HG03175 (cell line): ENCODE measurements at regions not wholly inside any gene's neighbourhood (a gene's known extent, or its start where the extent isn't known, plus 50 kb on each side); places are given as distances from the start of the nearest gene placed in this dataset.
"Not testable (repeated sequence)": the region's sequence is repeated elsewhere in the genome, so short reads cannot be mapped to it uniquely, and the experiment has no call there.

Source experiments
- ATAC-seq: cut with Tn5 transposase; IDR thresholded peaks from one replicate; pipeline ENCODE4 v1.9.1; 2021; ENCODE audit warnings: mild to moderate bottlenecking, moderate library complexity; ENCODE audit not compliant: unreplicated experiment

GRCh38 chr4:115292320-115293092 is 179.1 kb upstream of the NDST4 start:
- ATAC-seq = peak; percentile 79

- ATAC-seq = no peak
Measured at GRCh38 chr4:115287426-115287825, 174.0 kb upstream of the NDST4 start.

DNA sequence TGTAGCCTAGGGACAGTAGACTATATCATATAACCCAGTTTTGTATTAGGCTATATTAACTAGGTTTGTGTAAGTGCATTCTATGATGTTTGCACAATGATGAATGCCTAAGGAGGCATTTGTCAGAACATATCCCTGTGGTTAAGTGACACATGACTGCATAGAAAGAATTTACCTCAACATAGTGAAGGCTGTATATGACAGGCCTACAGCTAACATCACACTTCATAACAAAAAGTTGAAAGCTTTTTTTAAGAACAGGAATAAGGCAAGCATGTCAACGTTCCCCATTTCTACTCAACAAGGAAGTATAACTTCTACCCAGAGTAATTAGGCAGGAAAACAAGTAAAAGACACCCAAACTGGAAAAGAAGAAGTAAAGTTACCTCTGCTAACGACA is 165.9 kb upstream of the NDST4 start:
- ATAC-seq = no peak

- ATAC-seq = no peak
Measured at GRCh38 chr4:115278830-115279229, 165.4 kb upstream of the NDST4 start.

DNA sequence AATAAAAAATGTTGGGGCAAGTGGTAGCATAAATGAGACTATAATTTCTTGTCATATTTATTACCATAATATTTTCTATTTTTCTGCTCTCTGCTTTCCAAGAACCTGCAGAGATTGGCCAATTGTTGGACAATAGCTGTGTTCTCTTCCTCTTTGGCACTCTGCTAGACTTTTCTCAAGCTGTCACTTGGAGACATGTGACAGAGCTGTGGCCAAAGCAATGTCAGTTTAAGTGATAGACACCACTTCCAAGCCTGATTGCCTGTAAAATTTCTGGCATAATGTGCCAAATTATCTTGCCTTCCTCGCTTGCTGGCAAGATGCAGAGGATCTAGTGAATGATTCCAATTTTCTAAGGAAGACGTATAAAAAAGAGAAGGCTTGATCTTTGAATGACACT is 162.2 kb upstream of the NDST4 start:
- no peak for ATAC-seq

DNA sequence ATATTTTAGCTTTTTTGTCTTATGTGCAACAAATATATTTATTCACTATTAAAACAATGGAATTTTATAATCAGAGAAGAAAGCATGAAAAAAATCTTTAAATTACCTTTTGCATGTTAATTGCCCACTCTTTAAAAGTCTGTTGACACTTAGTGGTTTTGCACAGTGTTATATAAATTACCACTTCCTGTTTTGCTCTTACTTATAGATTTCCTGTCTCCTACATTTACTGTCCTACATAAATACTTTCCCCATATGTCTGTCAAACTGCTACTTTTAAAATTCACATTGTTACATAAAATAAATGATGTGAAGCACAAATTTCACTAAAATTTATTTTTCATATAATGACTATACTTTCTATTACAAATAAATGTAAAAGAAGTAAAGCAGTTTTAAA is 161.1 kb upstream of the NDST4 start:
- peak; percentile 77 for ATAC-seq

DNA sequence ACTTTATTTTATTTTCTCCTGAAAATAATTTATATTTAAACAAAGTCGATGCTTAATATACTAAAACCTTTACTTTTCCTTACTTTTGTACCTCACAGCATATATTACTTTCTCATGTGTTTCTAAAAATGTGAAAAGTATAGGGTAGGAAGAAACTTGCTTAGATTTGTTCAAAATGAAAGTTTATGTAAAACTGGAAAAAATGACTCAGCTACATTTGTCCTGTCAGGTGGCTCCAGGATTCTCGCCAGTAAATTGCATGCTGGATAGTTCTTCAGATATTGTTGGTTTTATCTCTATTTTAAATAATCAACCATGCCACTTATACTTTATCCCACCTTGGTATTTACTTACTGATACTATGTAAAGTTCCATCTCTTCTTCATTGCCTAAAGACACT is 159.2 kb upstream of the NDST4 start:
- no peak for ATAC-seq

GRCh38 chr4:115272185-115272584 is 158.8 kb upstream of the NDST4 start:
- peak; percentile 52 for ATAC-seq

GRCh38 chr4:115260195-115260594 is 146.8 kb upstream of the NDST4 start:
- ATAC-seq = no peak

DNA sequence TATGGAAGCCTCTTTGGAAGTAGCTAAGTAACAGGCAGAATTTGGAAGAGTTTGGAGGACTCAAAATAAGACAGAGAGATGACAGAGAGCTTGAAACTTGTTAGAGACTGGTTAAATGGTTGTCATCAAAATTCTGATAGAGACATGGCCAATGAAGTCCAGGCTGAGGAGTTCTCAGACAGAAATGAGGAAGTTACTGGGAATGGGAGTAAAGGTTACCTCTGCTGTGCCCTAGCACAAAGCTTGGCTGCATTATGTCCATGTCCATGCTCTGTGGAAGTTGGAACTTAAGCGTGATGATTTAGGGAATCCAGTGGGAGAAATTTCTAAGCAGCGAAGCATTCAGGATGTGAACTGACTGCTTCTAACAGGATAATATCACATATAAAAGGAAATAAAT is 146.2 kb upstream of the NDST4 start:
- no peak for ATAC-seq

GRCh38 chr4:115249808-115250207 is 136.4 kb upstream of the NDST4 start:
- no peak for ATAC-seq

DNA sequence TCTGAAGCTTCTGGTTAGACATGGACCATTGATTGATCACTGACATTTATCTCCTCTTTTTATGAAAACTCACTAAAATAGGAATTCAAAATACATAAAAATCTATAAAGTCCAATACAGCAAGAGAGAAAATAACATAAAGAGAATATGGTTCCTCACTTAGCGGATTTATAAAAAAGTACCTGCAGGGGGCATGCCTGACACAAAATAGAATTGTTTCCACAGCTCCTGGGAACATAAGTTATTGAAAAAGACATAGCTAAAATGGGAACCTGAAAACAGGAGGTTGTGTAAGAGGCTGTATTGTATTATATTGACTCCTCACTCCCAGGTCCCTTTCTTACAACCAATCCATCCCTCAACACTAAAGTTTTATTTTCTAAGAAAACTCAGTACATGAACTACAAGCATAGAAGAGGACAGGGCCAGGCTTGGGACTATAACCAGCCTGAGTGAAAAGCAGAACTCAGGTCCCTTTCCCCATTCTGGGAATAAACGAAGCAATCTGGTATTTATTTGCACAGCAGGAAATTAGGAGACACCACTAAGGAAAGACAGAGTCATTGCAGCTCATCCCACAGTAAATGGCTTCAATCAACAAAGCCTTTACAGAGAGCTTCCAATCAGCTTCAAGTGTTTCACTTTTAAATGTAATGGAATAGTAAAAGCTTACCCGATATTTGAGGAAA is 121.1 kb upstream of the NDST4 start:
- peak; percentile 67 for ATAC-seq

- ATAC-seq = peak; percentile 45
Measured at GRCh38 chr4:115233600-115233999, 120.2 kb upstream of the NDST4 start.

DNA sequence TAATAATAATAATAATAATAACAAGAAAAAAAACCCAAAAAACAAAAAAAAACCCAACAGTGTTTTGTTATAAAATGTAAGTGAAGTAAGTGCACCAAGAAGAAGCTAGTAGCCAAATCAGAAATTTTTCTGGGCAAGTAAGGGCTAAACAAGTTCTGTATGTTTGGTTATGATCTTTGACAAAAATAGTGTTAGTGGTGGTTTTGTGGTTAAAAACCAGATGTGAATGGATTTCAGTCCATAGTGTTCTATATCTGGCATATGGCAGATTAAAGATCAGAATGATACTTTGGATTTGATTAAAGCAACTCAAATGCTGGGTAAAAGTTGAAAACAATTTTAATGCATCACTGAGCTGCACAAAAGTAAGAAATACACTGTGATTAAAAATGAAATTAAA is 116.5 kb upstream of the NDST4 start:
- no peak for ATAC-seq

DNA sequence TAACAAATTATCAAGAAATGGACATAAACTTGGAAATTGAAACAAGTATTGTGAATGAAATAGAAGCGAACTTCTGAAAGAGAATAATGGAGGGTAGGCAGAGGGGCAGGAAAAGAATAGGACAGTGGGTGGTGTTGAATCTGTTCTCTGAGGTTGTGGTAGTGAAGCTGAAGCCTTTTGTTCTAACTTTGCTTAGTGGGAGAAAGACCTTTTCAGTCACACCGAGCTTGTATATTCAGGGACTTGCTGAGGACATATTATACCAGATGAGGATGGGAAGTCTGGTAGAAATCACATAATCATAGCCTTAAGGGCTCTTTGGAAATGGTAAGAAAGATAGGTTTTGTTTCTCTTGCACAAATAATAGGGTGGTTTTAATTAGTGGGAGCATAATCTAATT is 115.4 kb upstream of the NDST4 start:
- ATAC-seq = no peak

DNA sequence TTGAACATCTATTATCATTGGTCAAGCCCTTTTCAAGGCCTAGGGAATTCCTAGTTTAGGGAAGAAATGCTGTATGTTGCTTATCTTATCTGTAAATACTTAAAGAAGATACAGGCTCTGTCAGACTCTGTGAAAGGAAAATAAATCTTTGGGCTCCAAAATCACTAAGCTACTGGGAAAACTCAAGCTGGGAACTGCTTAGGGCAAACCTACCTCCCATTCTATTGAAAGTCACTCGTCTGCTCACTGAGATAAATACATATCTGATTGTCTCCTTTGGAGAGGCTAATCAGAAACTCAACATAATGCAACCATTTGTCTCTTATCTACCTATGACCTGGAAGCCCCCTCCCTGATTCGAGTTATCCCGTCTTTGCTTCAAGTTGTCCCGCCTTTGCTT is 108.6 kb upstream of the NDST4 start:
- no peak for ATAC-seq

- ATAC-seq = no peak
Measured at GRCh38 chr4:115219862-115220261, 106.4 kb upstream of the NDST4 start.

GRCh38 chr4:115219315-115219860 is 106.0 kb upstream of the NDST4 start:
- ATAC-seq = no peak

DNA sequence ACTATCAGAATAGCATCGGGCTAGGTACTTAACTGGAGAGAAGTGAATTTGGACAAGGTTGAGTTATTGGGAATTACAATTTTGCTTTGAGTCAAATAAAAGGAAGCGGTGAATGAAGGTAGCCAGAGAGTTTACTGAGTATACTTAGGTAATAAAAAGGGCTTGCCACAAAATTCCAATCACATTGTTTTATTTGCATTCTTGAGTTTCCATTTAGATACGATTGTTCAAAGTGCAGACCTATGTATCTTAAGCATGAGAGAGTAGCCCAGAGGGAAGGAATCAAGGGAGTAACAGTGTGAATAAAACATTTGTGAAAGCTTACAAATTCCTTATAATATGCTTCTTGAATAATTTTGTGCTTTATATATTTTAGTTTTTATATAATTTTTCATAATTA is 102.5 kb upstream of the NDST4 start:
- no peak for ATAC-seq

- ATAC-seq = no peak
Measured at GRCh38 chr4:115213716-115214115, 100.3 kb upstream of the NDST4 start.

- no peak for ATAC-seq
Measured at GRCh38 chr4:115201042-115201330, 87.6 kb upstream of the NDST4 start.

- ATAC-seq = not testable (repeated sequence)
Measured at GRCh38 chr4:115200201-115201041, 87.0 kb upstream of the NDST4 start.
